Prostate gland (tissue), 2 donors: ENCODE measurements at regions not wholly inside any gene's neighbourhood (a gene's known extent, or its start where the extent isn't known, plus 50 kb on each side); places are given as distances from the start of the nearest gene placed in this dataset.

Experiments used
- POLR2A ChIP-seq: fragments of 450-650 bp; IDR thresholded peaks from one replicate; pipeline ENCODE4 v1.6.1; 2016; ENCODE audit warnings: antibody characterized with exemption, mild to moderate bottlenecking
- POLR2AphosphoS5 ChIP-seq: sonication (generic); formaldehyde crosslinking; IDR thresholded peaks from one replicate; pipeline ENCODE4 v1.6.1; 2017; ENCODE audit warnings: antibody characterized with exemption
- TF ChIP-seq, protein P1 (sequence below), 4 experiments: fragments of 200-600 bp in 2 of 4; fragments of 450-650 bp in 2 of 4; sonication (generic) in 2 of 4; IDR thresholded peaks; 1 replicate in 3 of 4; 2 replicates in 1 of 4; pipeline ENCODE4 v1.5.1; 2016 to 2019; ENCODE audit warnings: antibody characterized with exemption in 4 of 4, mild to moderate bottlenecking in 2 of 4, moderate library complexity in 2 of 4

DNA sequence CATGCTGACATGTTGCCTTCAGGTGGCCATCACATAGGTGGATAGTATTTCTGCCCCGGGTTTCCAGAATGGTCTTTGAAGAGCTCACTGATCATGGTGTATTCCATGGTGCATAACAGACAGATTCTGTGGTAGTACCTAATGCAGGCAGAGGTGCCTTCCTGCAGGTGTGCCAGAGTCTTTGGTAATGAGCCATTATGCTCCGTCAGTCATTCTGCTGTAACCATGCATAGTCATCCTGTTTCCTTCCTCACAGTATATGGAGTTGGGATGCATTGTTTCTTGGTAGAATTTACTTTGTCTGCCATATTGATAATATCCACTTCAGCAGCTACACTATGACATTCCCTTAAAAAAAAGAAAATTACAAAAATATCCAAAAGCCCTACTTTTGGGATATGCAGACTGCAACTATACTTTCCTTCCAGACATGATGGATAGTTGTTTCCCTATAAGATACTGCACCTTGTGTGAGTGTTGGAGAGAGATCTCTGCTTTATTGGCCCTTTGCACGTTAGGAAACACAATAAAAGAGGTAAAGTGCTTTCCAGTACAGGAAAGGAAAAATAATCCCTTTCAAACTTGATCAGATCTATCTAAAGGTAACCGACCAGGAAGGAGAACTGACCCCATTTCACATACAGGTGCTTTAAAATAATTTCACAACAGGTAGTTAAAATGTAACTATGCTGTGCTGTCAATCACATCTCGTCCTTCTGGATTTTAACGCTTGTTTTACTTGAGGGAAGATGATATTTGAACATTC lies 537.5 kb upstream of the WWC1 start:
- TF ChIP-seq, protein P1, sequence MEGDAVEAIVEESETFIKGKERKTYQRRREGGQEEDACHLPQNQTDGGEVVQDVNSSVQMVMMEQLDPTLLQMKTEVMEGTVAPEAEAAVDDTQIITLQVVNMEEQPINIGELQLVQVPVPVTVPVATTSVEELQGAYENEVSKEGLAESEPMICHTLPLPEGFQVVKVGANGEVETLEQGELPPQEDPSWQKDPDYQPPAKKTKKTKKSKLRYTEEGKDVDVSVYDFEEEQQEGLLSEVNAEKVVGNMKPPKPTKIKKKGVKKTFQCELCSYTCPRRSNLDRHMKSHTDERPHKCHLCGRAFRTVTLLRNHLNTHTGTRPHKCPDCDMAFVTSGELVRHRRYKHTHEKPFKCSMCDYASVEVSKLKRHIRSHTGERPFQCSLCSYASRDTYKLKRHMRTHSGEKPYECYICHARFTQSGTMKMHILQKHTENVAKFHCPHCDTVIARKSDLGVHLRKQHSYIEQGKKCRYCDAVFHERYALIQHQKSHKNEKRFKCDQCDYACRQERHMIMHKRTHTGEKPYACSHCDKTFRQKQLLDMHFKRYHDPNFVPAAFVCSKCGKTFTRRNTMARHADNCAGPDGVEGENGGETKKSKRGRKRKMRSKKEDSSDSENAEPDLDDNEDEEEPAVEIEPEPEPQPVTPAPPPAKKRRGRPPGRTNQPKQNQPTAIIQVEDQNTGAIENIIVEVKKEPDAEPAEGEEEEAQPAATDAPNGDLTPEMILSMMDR (IDR thresholded peaks at IDR 0.05) = no peak
- no peak for TF ChIP-seq POLR2AphosphoS5
- no peak for TF ChIP-seq POLR2A
